ENCODE measurements at regions not wholly inside any gene's neighbourhood (a gene's known extent, or its start where the extent isn't known, plus 50 kb on each side); places are given as distances from the start of the nearest gene placed in this dataset.

DNA sequence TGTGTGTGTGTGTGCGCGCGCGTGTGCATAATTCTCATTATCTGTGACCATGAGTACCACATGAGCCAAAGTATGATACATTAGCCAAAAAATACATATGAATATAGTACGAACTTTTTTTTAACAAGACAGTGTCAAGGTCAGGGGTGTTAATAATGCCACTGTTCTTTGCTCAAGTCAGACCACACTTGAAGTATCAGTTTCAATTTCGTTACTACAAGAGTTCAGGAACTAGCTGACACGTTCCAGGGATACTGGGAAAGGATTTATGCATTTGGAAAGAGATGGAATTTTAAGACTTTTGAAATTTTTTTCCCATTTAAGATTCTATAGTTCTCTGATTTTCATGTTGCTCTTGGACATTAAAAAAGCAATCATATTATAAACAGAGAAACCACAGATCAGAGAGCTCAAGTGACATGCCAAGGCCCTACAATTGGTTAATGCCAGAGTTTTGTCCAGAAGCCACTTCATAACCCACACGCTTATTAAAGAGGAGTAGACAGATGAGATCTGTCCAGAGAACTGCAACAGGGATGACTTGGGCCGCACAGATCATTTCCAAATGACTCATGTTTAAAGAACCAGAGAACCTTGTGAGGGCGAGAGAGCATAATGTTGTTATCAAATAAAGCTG, 718.8 kb upstream of the SGCG start:
- DNase-seq: no peak

DNA sequence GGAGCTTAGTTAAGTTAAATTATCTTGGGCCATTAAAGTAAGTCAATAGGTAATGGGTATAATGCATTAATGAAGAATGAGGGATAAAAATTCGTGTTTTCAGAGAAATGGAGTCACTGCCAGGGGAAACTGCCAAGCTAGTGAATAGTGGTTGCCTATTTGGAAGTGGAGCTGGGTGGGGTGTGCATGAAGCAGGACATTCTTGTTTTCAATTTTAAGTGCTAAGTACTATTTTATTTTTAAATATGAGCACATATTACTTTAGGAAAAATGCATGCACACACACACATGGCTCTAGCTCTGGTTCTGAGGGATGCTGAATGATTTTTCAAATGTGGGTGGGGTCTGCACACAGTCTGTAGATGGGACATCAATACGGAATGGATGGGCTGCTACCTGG, 717.7 kb upstream of the SGCG start:
- DNase-seq: no peak

DNA sequence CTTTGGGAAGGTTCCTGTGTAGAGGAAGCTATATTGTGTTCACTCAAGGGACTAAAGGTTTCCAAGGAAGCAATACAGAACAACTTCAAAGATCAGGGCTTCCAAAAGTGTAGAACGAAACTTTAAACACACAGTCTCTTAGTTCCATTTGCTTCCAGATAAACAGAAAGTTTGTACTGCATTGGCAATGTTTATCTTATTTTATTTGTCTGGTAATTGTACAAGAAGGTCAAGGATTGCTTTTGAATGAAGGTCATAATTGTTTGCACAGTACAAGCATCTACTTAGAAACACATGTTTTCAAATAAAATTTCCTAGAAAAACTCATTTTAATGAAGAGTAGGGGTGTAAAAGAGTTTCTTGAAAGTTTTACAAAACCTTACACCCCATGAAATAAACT, 712.7 kb upstream of the SGCG start:
- peak; percentile 33 for DNase-seq

DNA sequence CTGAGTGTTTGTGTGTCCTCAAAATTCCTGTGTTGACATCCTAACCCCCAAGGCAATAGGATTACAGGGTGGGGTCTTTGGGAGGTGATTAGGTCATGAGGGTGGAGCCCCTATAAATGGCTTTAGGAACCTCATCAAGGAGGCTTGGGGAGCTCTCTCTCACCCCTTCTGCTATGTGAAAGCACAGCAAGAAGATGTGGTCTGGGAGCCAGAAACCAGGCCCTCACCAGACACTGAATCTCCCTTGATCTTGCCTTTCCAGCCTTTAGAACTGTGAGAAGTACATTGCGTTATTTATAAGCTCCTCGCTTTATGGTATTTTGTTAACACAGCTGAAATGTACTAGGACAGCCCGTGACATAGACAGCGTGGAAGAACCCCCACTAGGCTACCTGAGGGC, 712.0 kb upstream of the SGCG start:
- no peak for DNase-seq

DNA sequence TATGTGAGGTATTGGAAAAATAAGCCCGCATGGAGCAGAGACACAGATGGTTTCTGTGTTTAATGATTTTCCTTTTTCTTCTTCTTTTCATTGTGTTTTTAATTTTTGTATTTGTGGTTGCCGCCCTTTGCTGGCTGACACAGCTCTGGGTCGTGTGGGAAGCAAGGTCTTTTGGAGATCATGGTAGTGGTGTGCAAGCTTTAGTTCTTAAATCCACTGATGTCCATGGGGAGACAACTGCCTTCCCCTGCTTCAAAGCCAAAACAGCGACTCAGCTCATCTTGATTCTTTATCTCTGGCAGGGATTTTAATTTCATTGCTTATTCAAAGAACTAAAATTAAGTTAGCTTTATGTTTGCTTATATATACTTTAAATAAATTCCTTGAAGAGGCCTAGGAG, 711.3 kb upstream of the SGCG start:
- no peak for DNase-seq

DNA sequence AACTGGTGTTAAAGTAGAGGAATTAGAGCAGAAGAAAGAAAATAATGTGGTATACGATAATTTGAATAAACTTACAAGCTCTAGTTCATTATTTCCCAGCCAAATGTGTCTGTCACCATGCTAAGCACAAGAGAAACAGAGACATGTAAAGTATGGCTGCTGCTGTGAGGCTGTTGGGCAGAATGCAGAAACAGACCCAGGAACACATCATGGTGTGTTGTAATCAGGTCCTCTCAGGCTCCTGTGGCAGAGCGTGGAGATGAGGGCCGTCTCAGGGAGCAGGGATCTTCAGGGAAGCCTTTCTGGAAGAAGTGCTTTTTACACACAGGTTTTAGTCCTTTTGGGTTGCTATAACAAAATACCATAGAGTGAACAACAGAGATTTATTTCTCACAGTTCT, 710.7 kb upstream of the SGCG start:
- no peak for DNase-seq

DNA sequence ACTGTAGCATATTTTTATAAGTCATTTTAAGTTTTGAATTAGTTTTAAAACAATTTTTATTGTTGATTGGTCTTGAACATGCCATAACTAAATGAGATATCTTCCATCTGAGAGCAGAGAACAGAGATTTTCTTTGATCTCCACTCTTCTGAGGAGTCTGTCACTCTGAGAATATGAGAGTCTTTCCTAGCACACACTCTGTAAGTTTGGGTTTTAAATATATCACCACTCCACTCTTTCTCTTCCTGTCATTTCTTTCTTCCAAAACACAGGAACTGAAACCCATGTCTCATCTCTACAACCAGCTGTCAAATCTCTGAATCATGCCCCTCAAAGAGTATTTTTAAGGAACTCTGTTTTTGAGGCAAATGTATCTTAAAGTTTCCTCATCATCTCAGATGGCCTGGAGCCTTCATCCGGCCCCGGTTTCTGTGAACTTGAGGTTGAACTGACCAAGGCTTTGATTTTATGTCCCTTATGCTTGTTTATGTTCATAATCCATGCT, 698.2 kb upstream of the SGCG start:
- DNase-seq: no peak

DNA sequence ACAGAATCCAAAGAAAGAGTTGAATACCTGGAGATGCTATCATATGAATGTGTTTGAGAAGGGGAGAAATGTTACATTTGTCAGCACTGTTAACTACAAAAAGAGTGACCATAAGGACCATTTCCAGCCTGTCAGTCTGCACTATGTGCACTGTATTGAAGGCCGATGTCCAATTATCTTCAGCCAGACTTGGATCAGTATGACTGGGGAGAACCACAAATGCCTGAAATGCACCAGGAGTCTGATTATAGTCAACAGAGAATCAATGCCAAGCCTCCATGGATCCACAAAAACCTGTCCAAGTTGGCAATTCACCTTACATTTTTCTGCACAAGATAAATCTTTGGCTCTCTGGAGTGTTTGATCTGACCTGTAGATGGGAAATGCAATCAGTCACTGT, 697.5 kb upstream of the SGCG start:
- no peak for DNase-seq

DNA sequence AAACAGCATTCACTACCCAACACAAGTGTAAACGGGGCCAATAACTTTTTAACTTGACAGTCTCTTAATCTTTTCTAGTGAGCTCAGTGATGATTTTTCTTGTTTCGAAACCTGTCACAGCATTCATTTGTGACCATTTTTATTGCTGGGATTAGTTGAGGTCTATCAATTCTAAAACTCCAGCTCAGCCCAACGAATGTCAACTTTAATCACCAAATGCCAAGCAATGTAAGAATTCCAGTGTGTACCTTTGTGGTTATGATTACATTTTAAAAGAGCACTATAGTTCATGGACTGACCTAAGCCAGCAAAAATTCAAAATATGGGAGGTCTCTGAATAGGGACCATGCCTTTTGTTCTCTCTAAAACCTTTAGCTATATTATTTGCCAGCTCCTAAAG, 694.3 kb upstream of the SGCG start:
- DNase-seq: no peak

DNA sequence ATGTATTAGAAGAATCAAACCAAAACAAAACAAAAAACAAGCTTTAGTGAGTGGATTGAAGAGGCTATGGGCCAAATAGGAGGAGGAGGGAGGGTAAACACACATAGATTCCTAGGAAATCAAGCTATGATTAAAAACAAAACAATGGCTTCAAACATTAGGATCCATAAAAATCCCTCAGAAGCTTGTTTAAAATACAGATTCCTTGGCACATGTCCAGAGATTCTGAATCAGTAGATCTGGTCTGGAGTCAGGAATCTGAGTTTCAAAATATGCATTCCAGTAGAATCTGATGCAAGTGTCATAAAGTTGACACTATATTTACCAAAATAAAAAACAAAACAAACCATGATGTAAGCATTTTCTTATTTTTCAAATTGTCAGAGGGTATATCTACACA, 692.8 kb upstream of the SGCG start:
- DNase-seq: no peak

DNA sequence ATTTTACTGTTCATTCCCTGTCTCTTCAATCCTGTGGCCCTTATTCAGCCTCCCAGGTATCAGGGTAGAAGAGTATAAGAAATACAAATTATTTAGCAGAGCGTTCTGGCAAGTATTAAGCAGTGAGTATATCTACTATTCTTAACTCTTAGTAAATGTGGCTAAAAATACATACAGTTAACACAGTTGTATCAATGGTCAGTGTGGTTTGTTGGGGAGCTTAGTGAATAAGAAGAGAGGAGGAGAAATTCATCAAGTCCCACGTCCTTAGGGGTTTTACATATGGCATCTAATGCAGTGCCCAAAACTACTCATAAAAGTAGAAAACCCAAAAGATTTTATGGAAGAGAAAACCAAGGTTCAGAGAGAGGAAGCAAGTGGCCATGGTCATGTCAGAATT, 691.0 kb upstream of the SGCG start:
- DNase-seq: no peak

DNA sequence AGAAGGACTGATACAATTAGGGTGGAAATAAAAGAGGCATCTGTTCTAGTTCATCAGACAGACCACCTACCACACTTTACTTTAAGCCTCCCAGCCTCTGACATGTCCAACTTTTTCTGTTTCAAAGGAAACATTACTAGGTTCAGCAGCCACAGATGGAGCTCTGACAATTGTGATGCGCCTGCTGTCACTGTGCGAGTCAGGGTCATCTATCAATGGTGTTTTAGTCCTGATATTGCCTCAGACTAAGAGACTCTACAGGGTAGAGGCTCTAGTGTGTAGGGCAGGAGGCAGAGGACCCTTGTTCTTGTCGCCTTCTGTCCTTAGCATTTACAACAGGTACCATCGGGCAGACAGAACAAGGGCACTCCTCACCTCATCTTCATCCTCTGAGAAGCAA, 685.0 kb upstream of the SGCG start:
- no peak for DNase-seq

DNA sequence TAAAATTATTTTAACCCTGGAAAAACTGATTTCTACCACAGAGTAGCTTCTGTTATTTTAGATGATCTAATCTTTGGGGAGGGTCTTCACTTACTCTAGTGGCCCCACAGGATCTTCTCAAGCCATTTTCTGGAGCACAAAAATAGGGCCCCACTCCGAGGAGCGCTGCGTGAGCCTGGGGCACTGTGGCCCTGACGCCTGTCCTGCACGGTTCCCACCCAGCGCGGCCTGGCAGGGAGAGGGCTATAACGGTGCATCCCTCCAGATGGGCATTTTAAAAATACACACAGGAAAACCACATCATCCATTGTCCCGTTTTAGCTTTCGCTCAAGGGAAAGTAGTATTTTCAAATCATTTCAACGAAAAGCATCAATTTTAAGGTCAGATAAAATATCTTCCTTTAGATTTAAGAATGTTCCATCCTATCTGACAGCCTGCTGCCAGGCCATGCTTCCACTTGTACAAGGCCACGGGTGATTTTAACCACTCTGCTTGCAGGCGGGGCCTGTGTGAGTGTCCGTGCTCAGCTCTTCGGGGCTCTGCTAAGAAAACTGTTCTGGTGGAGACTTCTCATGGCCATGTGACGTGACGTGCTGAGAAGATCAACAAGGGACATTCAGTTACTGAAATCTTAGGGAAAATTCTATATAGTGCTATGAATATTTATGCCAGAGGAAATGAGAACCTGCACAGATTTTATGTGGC, 683.8 kb upstream of the SGCG start:
- DNase-seq: no peak

DNA sequence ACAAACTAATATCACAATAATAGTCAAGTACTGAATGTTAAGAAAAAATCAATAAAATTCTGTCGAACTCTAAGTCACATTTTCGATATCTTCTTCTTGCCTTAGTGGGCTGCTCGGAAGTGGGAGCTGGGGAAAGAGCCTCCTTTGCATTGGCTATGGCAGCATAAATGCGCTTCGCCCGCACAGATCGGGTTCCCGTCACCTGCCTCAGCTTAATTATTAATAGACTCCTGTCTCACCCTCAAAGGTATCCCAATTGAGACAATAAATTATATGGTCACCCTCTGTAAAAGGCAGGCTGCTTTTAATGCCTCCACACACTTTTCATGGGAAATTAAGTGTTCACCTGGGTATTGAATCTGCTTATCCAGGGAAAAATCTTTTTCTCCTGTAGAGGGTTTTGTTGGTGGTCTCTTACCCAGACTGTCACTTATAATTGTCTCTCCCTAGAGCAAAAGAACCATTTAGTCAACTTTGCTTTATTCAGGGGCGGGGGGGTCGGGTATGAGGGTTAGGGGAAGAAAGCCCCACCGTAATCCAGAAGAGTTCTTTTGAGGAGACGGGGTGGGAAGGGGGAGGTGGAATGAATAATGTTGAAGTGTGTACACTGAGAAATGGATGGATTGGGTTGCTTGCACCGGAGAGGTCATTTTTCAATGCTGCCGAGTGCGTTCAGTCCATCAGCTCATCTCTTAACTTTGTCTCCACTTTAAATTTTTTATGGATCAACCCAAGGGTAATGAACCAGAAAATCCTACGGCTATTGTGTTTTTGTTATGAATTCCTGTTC, 682.6 kb upstream of the SGCG start:
- DNase-seq: no peak

DNA sequence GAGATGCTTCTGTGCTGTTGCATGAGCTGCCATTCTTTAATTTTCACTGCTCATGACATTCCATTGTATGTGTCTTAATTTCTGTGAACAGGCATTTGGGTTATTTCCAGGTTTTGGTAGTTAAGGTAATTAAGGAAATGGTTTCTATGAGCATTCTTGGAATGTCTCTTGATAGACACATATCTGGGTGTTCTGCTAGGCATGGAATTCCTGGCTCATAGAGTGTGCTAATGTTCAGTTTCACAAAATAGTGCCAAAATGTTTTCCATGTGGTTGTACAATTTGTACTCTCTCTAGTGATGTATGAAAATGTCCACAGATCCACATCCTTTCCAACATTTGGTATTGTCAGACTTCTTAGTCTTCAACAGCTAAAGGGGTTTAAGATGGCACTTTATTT, 680.9 kb upstream of the SGCG start:
- DNase-seq: no peak

DNA sequence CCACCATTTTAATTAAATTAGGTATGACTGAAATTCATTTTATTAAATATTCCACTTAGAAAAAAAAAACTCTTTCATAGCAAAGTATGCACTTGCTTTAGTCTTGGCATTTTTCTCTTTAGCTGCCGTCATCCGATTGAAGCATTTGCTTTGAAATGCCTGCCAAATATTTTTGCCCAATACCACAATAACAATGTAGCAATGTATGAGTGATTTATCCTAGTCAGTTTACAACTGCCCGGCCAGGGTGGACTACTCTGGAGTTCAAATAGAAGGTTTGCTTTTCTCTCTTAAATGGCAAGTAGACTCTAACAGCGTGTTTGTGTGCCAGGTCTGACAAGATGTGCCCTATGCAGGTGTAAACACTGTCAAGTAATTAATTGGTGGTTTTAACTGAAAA, 675.3 kb upstream of the SGCG start:
- no peak for DNase-seq

DNA sequence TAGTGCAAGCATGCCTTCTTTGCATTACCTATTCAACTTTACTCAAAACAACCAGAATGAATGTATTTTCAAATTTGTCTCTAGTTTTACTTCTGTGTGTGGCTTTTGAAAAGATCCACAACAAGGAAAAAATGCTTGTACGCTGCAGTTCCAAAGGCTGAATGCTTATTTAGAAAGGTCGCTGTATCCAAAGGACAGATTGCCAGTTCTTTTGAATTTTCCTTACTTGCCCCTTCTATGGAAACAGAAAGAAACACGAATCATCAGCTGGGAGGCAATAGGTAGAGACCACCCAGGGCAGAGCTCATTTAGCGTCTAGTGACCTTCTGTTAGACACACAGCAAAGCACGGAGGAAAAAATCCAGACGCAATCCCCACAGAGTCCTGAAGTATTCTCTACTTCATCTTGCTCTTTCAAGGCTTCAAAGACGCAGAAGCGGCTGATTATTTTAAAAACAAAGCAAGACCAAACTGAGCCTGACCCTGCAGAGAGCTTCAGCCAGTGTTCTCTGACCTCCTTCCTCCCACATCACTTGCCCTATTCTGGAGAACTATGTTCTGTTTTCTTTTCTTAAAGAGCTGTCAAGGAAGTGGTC, 674.6 kb upstream of the SGCG start:
- DNase-seq: no peak

DNA sequence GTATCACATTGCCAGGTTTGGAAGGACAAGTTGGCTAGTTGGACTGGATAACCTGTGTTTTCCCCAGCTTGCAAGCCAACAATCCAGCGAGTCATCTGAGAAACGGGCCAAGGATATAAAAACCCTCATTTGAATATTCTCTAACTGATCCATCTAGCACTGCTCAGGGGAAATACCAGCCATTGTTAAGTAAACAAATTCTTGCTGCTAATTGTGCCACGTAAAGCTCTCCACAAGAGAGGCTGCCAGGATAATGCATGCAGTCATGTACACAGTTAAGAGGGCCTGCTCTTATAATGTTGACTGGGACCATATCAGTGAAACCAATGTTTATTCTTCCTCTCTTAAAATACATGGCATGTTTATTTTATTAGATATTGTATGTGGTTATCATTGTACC, 663.2 kb upstream of the SGCG start:
- peak; percentile 79 for DNase-seq

DNA sequence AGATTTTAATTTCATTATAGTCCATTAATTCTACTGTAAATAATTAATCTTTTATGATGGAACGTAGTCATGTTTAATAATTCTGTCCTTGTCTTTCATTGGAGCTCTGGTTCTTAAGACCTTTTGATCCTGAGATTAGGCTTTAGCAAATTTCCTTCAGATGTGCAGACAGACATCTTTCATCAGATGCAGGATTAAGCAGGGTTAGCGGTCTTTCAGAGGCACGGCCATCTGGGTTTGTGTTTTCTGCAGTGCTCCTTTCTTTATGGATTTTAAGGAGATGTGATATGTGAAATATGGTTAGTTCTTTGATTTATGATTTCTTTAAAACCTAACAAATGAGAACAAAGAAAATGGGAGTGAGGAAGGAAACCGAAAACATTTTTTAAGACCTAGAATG, 643.9 kb upstream of the SGCG start:
- no peak for DNase-seq

DNA sequence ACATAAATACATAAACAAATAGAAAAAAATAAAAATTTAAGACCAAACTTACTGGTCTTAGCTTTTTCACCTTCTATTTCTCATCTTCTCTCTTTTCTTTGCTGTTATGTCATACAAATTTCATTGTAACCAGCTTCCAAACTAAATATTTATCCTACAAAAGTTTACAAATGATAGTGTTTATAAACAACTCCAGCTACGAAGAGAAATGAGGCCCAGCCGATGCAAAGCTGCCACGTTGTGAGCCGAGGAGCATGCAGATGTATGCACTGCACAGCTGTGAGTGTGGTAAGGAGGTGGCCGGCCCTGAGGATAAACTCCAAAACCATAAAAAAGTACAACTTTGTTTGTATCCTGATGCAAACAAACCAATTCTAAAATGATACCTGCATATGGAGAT, 642.4 kb upstream of the SGCG start:
- DNase-seq: no peak

DNA sequence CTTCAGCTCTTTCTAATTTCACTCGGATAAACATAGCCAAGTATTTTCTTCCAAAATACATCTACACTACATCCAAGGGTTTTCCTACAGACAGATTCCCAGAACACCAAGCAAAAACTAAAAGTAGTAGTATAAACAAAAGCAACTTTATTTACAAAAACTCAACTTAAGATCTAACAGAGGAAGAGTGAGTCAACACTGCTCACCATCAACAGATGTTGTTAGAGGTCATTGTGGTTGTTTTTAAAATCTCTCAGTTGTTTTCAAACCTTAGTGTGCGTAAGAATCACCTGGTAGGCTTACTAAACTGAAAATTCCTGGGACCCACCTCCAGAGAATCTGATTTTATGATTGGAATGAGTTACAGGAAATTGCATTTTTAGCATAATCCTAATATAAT, 631.7 kb upstream of the SGCG start:
- no peak for DNase-seq

DNA sequence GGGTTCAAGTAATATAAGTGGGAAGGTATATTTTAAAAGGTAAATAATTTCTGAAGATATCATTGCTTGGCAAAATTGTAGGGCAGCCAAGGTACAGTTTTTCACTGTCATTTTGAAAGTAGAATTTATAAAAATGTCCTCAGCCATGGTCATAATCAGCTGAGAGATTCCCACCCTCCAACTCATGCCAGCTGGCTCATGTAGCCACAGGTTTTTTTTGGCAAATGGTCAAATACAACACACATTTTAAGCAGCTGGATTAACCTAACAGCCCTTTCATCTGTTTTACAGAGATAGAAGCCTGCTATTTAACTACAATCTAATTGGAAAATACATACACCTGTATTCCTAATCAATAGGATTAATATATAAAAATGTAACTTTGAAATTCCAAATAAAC, 619.2 kb upstream of the SGCG start:
- DNase-seq: peak; percentile 19

DNA sequence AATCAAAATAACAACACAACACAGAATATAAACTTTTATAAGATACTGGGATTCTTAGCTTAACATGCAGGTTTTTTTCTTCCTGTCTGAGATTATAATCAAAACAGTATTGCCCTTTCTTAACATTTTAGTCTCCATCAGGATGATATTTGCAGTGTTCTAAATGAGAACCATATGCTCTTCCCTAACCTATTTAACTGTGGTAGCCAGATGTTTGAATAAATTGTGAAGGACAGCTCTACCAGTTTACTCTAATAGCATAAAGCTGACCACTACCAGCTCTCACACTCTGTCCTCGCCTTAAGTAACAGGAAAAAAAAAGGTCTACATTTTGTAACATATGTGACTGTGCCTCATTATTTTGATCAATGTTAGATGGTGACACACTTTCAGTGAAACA, 618.7 kb upstream of the SGCG start:
- no peak for DNase-seq

DNA sequence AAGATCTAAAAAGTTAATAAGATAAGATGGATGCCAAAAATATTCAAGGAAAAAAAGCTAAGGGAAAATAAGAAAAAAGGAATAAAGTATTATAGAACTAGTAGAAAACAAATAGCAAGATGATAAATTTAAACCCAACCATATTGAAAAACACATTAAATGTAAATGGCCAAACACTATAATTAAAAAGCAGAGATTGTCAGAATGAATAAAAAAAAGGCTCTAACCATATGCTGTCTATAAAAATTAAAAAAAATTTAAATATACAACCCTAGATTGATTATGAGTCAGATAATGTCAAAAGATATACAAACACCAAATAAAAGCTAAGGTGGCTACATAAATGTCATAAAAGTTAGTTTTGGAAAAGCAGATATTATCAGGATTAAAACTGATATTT, 617.5 kb upstream of the SGCG start:
- no peak for DNase-seq

Measured in NCI-H748 treated with DMSO at 0.1 percent for 48 hours (cell line).